ENCODE measurements at regions not wholly inside any gene's neighbourhood (a gene's known extent, or its start where the extent isn't known, plus 50 kb on each side); places are given as distances from the start of the nearest gene placed in this dataset.
"Not testable (repeated sequence)": the region's sequence is repeated elsewhere in the genome, so short reads cannot be mapped to it uniquely, and the experiment has no call there.

- no peak overlapping the region for H3K27ac Mint-ChIP-seq (ENCODE audit: unreplicated experiment)
- H3K9ac ChIP-seq (ENCODE audit: low read length): no peak overlapping the region
- peaks cover 25% of the 10 kb centered on the region for H3K9me3 Mint-ChIP-seq (ENCODE audit: unreplicated experiment)
- no peaks in the 10 kb centered on the region for H3K79me2 ChIP-seq (ENCODE audit: insufficient read depth, low read length)
- no peak for DNase-seq (ENCODE audit: low read depth)
- no peak for TF ChIP-seq CTCF (IDR thresholded peaks at IDR 0.05; ENCODE audit: insufficient read depth, low read depth, low read length)
- TF ChIP-seq EZH2 (IDR thresholded peaks at IDR 0.05; ENCODE audit: insufficient read depth, low read length): no peak
- peaks cover 6% of the 10 kb centered on the region for H3K27me3 Mint-ChIP-seq (ENCODE audit: low read depth, unreplicated experiment)
- FAIRE-seq: no peak
- peaks cover 10% of the 10 kb centered on the region for H3K4me1 Mint-ChIP-seq (ENCODE audit: low read depth, unreplicated experiment)
- no peak overlapping the region for H2AFZ ChIP-seq (ENCODE audit: low read depth, low read length)
- peaks cover 2% of the 10 kb centered on the region for H3K27me3 ChIP-seq (ENCODE audit: insufficient read depth, low read length)
- H3K4me1 ChIP-seq (ENCODE audit: insufficient read depth, low read length): no peaks in the 10 kb centered on the region
- H3K36me3 Mint-ChIP-seq (ENCODE audit: low read depth, unreplicated experiment): peaks cover 3% of the 10 kb centered on the region
- H3K27ac ChIP-seq (ENCODE audit: low read depth, low read length): no peak overlapping the region
- no peak overlapping the region for H3K4me2 ChIP-seq (ENCODE audit: low read length)
- H3K36me3 ChIP-seq (ENCODE audit: insufficient read depth, low read length): no peaks in the 10 kb centered on the region
- peaks cover 3% of the 10 kb centered on the region for H3K9me3 ChIP-seq (ENCODE audit: insufficient read depth, low read depth, low read length)
- no peaks in the 10 kb centered on the region for H4K20me1 ChIP-seq (ENCODE audit: insufficient read depth, low read length)
- H3K4me3 Mint-ChIP-seq (ENCODE audit: unreplicated experiment): no peak overlapping the region
- H3K4me3 ChIP-seq (ENCODE audit: insufficient read depth, low read depth, low read length): no peak overlapping the region
These were observed 79.6 kb upstream of the RAB12 start for GRCh38 chr18:8529609-8530008.

GRCh38 chr18:8531084-8531483, 78.2 kb upstream of the RAB12 start:
- not testable (repeated sequence) for H3K4me1 Mint-ChIP-seq (ENCODE audit: low read depth, unreplicated experiment); H3K36me3 Mint-ChIP-seq (ENCODE audit: low read depth, unreplicated experiment); H3K27me3 Mint-ChIP-seq (ENCODE audit: low read depth, unreplicated experiment); H2AFZ ChIP-seq (ENCODE audit: low read depth, low read length); H3K4me1 ChIP-seq (ENCODE audit: insufficient read depth, low read length); H3K27ac ChIP-seq (ENCODE audit: low read depth, low read length); H3K4me3 Mint-ChIP-seq (ENCODE audit: unreplicated experiment); H3K9me3 ChIP-seq (ENCODE audit: insufficient read depth, low read depth, low read length); H3K9ac ChIP-seq (ENCODE audit: low read length); H3K4me3 ChIP-seq (ENCODE audit: insufficient read depth, low read depth, low read length); H3K27me3 ChIP-seq (ENCODE audit: insufficient read depth, low read length); H4K20me1 ChIP-seq (ENCODE audit: insufficient read depth, low read length); DNase-seq (ENCODE audit: low read depth); H3K27ac Mint-ChIP-seq (ENCODE audit: unreplicated experiment); H3K4me2 ChIP-seq (ENCODE audit: low read length); H3K79me2 ChIP-seq (ENCODE audit: insufficient read depth, low read length); H3K36me3 ChIP-seq (ENCODE audit: insufficient read depth, low read length)
- FAIRE-seq: peak; percentile 47
- peaks cover 29% of the 10 kb centered on the region for H3K9me3 Mint-ChIP-seq (ENCODE audit: unreplicated experiment)

- H3K4me1 Mint-ChIP-seq (ENCODE audit: low read depth, unreplicated experiment): no peaks in the 10 kb centered on the region
- TF ChIP-seq CTCF (IDR thresholded peaks at IDR 0.05; ENCODE audit: insufficient read depth, low read depth, low read length) (no peak), EZH2 (IDR thresholded peaks at IDR 0.05; ENCODE audit: insufficient read depth, low read length) (no peak)
- no peak overlapping the region for H3K27ac Mint-ChIP-seq (ENCODE audit: unreplicated experiment)
- H2AFZ ChIP-seq (ENCODE audit: low read depth, low read length): no peak overlapping the region
- FAIRE-seq: no peak
- no peak overlapping the region for H3K27ac ChIP-seq (ENCODE audit: low read depth, low read length)
- no peaks in the 10 kb centered on the region for H3K9me3 ChIP-seq (ENCODE audit: insufficient read depth, low read depth, low read length)
- peaks cover 5% of the 10 kb centered on the region for H3K27me3 Mint-ChIP-seq (ENCODE audit: low read depth, unreplicated experiment)
- H3K4me3 Mint-ChIP-seq (ENCODE audit: unreplicated experiment): no peak overlapping the region
- no peak overlapping the region for H3K4me2 ChIP-seq (ENCODE audit: low read length)
- H3K4me3 ChIP-seq (ENCODE audit: insufficient read depth, low read depth, low read length): no peak overlapping the region
- peaks cover 3% of the 10 kb centered on the region for H3K27me3 ChIP-seq (ENCODE audit: insufficient read depth, low read length)
- H3K36me3 ChIP-seq (ENCODE audit: insufficient read depth, low read length): no peaks in the 10 kb centered on the region
- H4K20me1 ChIP-seq (ENCODE audit: insufficient read depth, low read length): no peaks in the 10 kb centered on the region
- H3K9ac ChIP-seq (ENCODE audit: low read length): no peak overlapping the region
- no peaks in the 10 kb centered on the region for H3K4me1 ChIP-seq (ENCODE audit: insufficient read depth, low read length)
- H3K79me2 ChIP-seq (ENCODE audit: insufficient read depth, low read length): no peaks in the 10 kb centered on the region
- DNase-seq (ENCODE audit: low read depth): no peak
- H3K36me3 Mint-ChIP-seq (ENCODE audit: low read depth, unreplicated experiment): no peaks in the 10 kb centered on the region
- peaks cover 19% of the 10 kb centered on the region for H3K9me3 Mint-ChIP-seq (ENCODE audit: unreplicated experiment)
These were observed 73.0 kb upstream of the RAB12 start for GRCh38 chr18:8536231-8536630.
